Coronary artery (tissue), 2 donors: ENCODE measurements at regions not wholly inside any gene's neighbourhood (a gene's known extent, or its start where the extent isn't known, plus 50 kb on each side); places are given as distances from the start of the nearest gene placed in this dataset.

Source experiments
- DNase-seq: peaks from one replicate; pipeline ENCODE4 v3.0.0-alpha.2; 2017; ENCODE audit warnings: low spot score
- H3K27ac ChIP-seq, 2 donors: fragments of 200-600 bp; sonication (generic); one replicate each; pipeline ENCODE4 v1.5.1; 2016 to 2019
- H3K4me3 ChIP-seq: fragments of 200-600 bp; sonication (generic); 2 replicates; pipeline ENCODE4 v1.5.1; 2016; ENCODE audit warnings: mild to moderate bottlenecking, moderate library complexity
- CTCF ChIP-seq: fragments of 200-600 bp; sonication (generic); IDR thresholded peaks from one replicate; pipeline ENCODE4 v1.5.1; 2019; ENCODE audit warnings: antibody characterized with exemption

DNA sequence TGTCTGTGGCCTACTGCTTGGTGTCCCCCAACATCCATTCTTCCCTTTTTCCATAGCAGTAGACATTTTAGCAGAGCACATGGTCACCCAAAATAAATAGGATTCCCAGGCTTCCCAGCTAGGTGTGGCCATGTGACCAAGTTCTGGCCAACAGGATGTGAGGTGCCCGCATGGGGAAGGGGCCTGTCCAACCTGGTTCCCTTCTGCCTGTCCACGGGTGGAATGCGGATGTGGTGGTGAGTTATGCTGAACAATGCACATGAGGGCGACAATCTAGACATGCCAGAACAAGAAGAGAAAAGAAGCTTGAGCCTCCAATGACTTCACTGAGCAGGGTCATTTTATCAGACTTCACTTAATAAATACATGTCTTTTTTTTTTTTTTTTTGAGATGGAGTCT lies 77.6 kb upstream of the DLG1 start:
- no peak for DNase-seq
- TF ChIP-seq CTCF: no peak
- Histone ChIP-seq H3K27ac (no peak overlapping the region), H3K4me3 (no peak overlapping the region)

GRCh38 chr3:197375001-197375441 lies 76.6 kb upstream of the DLG1 start:
- no peak overlapping the region for H3K27ac ChIP-seq
- no peak for DNase-seq
- H3K4me3 ChIP-seq: no peak overlapping the region
- no peak for TF ChIP-seq CTCF

DNA sequence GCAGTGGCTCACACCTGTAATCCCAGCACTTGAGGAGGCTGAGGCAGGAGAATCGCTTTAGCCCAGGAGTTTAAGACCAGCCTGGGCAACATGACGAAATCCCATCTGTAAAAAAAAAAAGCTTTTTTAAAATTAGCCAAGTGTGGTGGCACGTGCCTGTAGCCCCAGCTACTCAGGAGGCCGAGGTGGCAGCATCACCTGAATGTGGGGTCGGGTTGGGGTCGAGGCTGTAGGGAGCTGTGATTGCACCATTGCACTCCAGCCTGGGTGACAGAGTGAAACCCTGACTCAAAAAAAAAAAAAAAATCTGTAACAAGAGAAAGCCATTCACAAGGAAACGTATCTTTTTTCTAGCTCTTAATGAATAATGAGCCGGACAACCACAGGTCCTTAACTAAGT lies 74.7 kb upstream of the DLG1 start:
- no peak for DNase-seq
- no peak for TF ChIP-seq CTCF
- no peak overlapping the region for H3K27ac ChIP-seq
- H3K4me3 ChIP-seq: no peak overlapping the region

DNA sequence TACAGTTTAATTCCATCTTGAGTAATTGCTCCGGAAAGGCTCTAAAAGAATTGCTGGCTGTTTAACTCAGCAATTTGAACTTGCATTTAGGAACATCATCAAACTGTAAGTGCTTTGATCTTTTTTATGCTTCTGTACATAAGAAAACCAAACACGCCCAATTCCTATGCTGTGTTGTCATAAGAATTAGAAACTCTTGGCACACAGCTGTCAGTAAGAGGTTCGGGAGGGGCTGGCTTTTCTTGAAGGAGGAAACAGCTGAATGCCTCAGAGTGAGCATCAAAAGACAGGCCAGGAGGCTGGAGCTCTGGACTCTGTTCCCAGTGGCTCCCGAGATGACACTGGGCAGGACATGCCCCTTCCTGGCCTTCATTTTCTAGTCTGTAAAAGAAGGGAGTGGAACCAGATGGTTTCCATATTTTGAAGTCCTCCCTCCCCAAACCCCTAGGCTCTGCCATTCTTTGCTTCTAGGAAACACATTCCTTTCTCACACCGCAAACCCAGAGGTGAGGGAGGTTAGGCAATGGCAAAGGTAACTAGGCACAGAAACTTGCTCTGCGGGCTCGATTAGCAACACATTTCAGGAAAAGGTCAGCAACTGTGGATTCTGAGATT lies 73.7 kb upstream of the DLG1 start:
- Histone ChIP-seq H3K27ac (no peak overlapping the region), H3K4me3 (no peak overlapping the region)
- no peak for DNase-seq
- TF ChIP-seq CTCF: no peak

DNA sequence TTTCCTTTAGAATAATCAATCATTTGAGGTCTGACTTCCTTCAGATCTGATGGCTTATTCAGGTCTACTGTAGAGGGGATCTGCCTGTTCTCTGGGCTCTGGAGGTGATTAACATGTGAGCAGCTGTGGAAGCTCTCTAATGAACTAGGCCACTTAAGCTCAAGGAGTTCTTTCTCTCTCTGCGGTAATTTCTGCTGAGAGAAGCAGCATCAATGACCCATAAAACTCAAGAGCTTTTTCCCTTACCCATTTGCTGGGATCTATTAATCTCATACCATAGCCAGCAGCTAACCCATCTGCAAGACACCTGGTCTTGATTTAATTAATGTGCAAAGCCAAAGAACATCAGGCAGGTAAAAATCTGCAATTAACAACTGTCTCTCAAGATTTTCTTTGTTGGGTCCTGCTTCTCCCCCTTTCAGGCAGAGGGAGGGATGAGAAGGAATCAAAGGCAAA lies 73.2 kb upstream of the DLG1 start:
- no peak overlapping the region for H3K4me3 ChIP-seq
- no peak for DNase-seq
- H3K27ac ChIP-seq: no peak overlapping the region
- no peak for TF ChIP-seq CTCF

DNA sequence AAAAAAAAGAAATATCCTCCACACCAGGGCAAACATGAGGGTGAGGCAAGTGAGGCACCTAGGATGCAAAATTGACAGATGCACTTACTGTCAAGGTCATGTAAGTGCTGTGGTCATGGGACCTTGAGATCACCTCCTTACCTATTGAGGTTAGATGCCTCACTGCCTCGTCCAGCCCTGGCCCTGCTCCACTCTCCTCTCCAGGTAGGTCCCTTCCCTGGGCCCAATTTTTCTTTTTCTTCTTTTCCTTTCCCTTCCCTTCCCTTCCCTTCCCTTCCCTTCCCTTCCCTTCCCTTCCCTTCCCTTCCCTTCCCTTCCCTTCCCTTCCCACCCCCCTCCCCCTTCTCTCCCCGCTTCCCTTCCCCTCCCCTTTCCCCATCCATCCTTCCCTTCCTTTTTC lies 71.1 kb upstream of the DLG1 start:
- DNase-seq: no peak
- no peak overlapping the region for H3K4me3 ChIP-seq
- no peak for TF ChIP-seq CTCF
- H3K27ac ChIP-seq: no peak overlapping the region

- peak; percentile 22 for DNase-seq
- TF ChIP-seq CTCF: no peak
- H3K27ac ChIP-seq: no peak overlapping the region
- H3K4me3 ChIP-seq: no peak overlapping the region
These were observed 70.4 kb upstream of the DLG1 start for GRCh38 chr3:197368821-197369220.
